ENCODE measurements at regions not wholly inside any gene's neighbourhood (a gene's known extent, or its start where the extent isn't known, plus 50 kb on each side); places are given as distances from the start of the nearest gene placed in this dataset.
A peak's percentile ranks its signal among the peaks of the same experiment; 100 is the strongest.
"Not testable (repeated sequence)": the region's sequence is repeated elsewhere in the genome, so short reads cannot be mapped to it uniquely, and the experiment has no call there.

- Histone ChIP-seq H3K27me3 (ENCODE audit: control insufficient read depth in 3 of 3, insufficient read depth in 3 of 3, low read length in 3 of 3) (no peaks in the 10 kb centered on the region), H3K9me3 (ENCODE audit: control insufficient read depth in 2 of 2, insufficient read depth in 1 of 2, low read depth in 1 of 2, low read length in 1 of 2) (no peaks in the 10 kb centered on the region), H3K36me3 (ENCODE audit: control insufficient read depth in 3 of 3, insufficient read depth in 2 of 3, low read depth in 1 of 3, low read length in 3 of 3) (no peaks in the 10 kb centered on the region), H3K27ac (ENCODE audit: low read depth in 1 of 3, low read length in 2 of 3) (no peak overlapping the region), H3K4me3 (ENCODE audit: low read depth in 1 of 3, low read length in 3 of 3) (no peak overlapping the region), H3K4me1 (ENCODE audit: control insufficient read depth in 3 of 3, insufficient read depth in 2 of 3, low read depth in 1 of 3, low read length in 2 of 3) (no peaks in the 10 kb centered on the region)
- no peak for FAIRE-seq
- DNase-seq: no peak
- WGBS, 3 donors: 77 to 90% (median 83%) methylated on average over 5 of the region's 5 CpGs
These were observed 344.6 kb upstream of the TMEFF2 start for GRCh38 chr2:192539306-192539705.

- no peaks in the 10 kb centered on the region for H3K9me3 ChIP-seq (ENCODE audit: control insufficient read depth in 2 of 2, insufficient read depth in 1 of 2, low read depth in 1 of 2, low read length in 1 of 2)
- no peaks in the 10 kb centered on the region for H3K36me3 ChIP-seq (ENCODE audit: control insufficient read depth in 3 of 3, insufficient read depth in 2 of 3, low read depth in 1 of 3, low read length in 3 of 3)
- no peak overlapping the region for H3K27ac ChIP-seq (ENCODE audit: low read depth in 1 of 3, low read length in 2 of 3)
- no peaks in the 10 kb centered on the region for H3K4me1 ChIP-seq (ENCODE audit: control insufficient read depth in 3 of 3, insufficient read depth in 2 of 3, low read depth in 1 of 3, low read length in 2 of 3)
- 56 to 69% (median 66%) methylated on average over 2 of the region's 2 CpGs for WGBS, 3 donors
- FAIRE-seq (no peak), DNase-seq (no peak)
- H3K27me3 ChIP-seq (ENCODE audit: control insufficient read depth in 3 of 3, insufficient read depth in 3 of 3, low read length in 3 of 3): no peaks in the 10 kb centered on the region
- no peak overlapping the region for H3K4me3 ChIP-seq (ENCODE audit: low read depth in 1 of 3, low read length in 3 of 3)
These were observed 342.3 kb upstream of the TMEFF2 start for GRCh38 chr2:192536922-192537624.

- FAIRE-seq (peak; percentile 96), DNase-seq (peak in 1 of 2 donors; percentile 61)
- H3K27ac ChIP-seq (ENCODE audit: low read depth in 1 of 3, low read length in 2 of 3): no peak overlapping the region
- H3K36me3 ChIP-seq (ENCODE audit: control insufficient read depth in 3 of 3, insufficient read depth in 2 of 3, low read depth in 1 of 3, low read length in 3 of 3): no peaks in the 10 kb centered on the region
- 15 to 40% (median 20%) methylated on average over 3 of the region's 3 CpGs for WGBS, 3 donors
- H3K9me3 ChIP-seq (ENCODE audit: control insufficient read depth in 2 of 2, insufficient read depth in 1 of 2, low read depth in 1 of 2, low read length in 1 of 2): no peaks in the 10 kb centered on the region
- no peaks in the 10 kb centered on the region for H3K4me1 ChIP-seq (ENCODE audit: control insufficient read depth in 3 of 3, insufficient read depth in 2 of 3, low read depth in 1 of 3, low read length in 2 of 3)
- no peak overlapping the region for H3K4me3 ChIP-seq (ENCODE audit: low read depth in 1 of 3, low read length in 3 of 3)
- H3K27me3 ChIP-seq (ENCODE audit: control insufficient read depth in 3 of 3, insufficient read depth in 3 of 3, low read length in 3 of 3): no peaks in the 10 kb centered on the region
These were observed 341.5 kb upstream of the TMEFF2 start for GRCh38 chr2:192535956-192536921.

DNA sequence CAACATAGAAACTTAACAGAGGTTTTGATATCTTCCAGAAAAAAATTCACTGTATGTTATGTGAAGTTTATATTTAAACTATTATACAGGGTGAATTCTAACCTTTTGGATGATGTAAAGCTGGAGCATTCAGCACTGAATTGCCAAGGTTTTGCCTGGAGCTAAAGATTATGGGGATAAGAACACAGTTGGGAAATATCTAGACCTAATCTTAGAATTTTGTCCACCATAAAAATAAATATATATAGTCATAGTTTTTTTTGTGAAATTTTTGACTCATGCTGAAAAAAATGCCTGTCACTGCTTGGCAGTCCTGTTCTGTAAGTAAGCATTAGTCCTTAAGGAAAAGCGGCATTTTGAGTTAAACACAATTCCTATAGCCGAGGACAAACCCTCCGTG, 339.3 kb upstream of the TMEFF2 start:
- Histone ChIP-seq H3K4me3 (ENCODE audit: low read depth in 1 of 3, low read length in 3 of 3) (no peak overlapping the region), H3K4me1 (ENCODE audit: control insufficient read depth in 3 of 3, insufficient read depth in 2 of 3, low read depth in 1 of 3, low read length in 2 of 3) (no peaks in the 10 kb centered on the region), H3K27me3 (ENCODE audit: control insufficient read depth in 3 of 3, insufficient read depth in 3 of 3, low read length in 3 of 3) (no peaks in the 10 kb centered on the region), H3K27ac (ENCODE audit: low read depth in 1 of 3, low read length in 2 of 3) (no peak overlapping the region), H3K9me3 (ENCODE audit: control insufficient read depth in 2 of 2, insufficient read depth in 1 of 2, low read depth in 1 of 2, low read length in 1 of 2) (no peaks in the 10 kb centered on the region), H3K36me3 (ENCODE audit: control insufficient read depth in 3 of 3, insufficient read depth in 2 of 3, low read depth in 1 of 3, low read length in 3 of 3) (no peaks in the 10 kb centered on the region)
- DNase-seq: no peak
- FAIRE-seq: no peak
- WGBS, 3 donors: 90 to 94% (median 93%) methylated on average over 3 of the region's 3 CpGs

DNA sequence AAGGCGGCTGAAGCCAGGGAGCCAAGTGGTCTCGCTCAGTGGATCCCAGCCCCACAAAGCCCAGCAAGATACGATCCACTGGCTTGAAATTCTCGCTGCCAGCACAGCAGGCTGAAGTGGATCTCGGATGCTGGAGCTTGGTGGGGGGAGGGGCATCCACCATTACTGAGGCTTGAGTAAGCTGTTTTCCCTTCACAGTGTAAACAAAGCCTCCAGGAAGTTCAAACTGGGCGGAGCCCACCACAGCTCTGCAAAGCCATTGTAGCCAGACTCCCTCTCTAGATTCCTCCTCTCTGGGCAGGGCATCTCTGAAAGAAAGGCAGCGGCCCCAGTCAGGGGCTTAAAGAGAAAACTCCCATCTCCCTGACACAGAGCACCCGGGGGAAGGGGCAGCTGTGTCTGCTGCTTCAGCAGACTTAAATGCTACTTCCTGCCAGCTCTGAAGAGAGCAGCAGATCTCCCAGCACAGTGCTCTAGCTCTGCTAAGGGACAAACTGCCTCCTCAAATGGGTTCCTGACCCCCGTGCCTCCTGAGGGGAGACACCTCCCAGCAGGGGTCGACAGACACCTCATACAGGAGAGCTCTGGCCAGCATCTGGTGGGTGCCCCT, 330.0 kb upstream of the TMEFF2 start:
- not testable (repeated sequence) for H3K4me3 ChIP-seq (ENCODE audit: low read depth in 1 of 3, low read length in 3 of 3); H3K36me3 ChIP-seq (ENCODE audit: control insufficient read depth in 3 of 3, insufficient read depth in 2 of 3, low read depth in 1 of 3, low read length in 3 of 3); H3K4me1 ChIP-seq (ENCODE audit: control insufficient read depth in 3 of 3, insufficient read depth in 2 of 3, low read depth in 1 of 3, low read length in 2 of 3); H3K27ac ChIP-seq (ENCODE audit: low read depth in 1 of 3, low read length in 2 of 3); DNase-seq; FAIRE-seq; H3K9me3 ChIP-seq (ENCODE audit: control insufficient read depth in 2 of 2, insufficient read depth in 1 of 2, low read depth in 1 of 2, low read length in 1 of 2); H3K27me3 ChIP-seq (ENCODE audit: control insufficient read depth in 3 of 3, insufficient read depth in 3 of 3, low read length in 3 of 3)
- WGBS, 3 donors: 83 to 91% (median 84%) methylated on average over 10 of the region's 10 CpGs

- FAIRE-seq; H3K27me3 ChIP-seq (ENCODE audit: control insufficient read depth in 3 of 3, insufficient read depth in 3 of 3, low read length in 3 of 3); DNase-seq; H3K27ac ChIP-seq (ENCODE audit: low read depth in 1 of 3, low read length in 2 of 3); H3K36me3 ChIP-seq (ENCODE audit: control insufficient read depth in 3 of 3, insufficient read depth in 2 of 3, low read depth in 1 of 3, low read length in 3 of 3); H3K9me3 ChIP-seq (ENCODE audit: control insufficient read depth in 2 of 2, insufficient read depth in 1 of 2, low read depth in 1 of 2, low read length in 1 of 2); H3K4me1 ChIP-seq (ENCODE audit: control insufficient read depth in 3 of 3, insufficient read depth in 2 of 3, low read depth in 1 of 3, low read length in 2 of 3); H3K4me3 ChIP-seq (ENCODE audit: low read depth in 1 of 3, low read length in 3 of 3): not testable (repeated sequence)
- WGBS, 3 donors: 67 to 83% (median 80%) methylated on average over 3 of the region's 3 CpGs
These were observed 329.5 kb upstream of the TMEFF2 start for GRCh38 chr2:192524214-192524613.

DNA sequence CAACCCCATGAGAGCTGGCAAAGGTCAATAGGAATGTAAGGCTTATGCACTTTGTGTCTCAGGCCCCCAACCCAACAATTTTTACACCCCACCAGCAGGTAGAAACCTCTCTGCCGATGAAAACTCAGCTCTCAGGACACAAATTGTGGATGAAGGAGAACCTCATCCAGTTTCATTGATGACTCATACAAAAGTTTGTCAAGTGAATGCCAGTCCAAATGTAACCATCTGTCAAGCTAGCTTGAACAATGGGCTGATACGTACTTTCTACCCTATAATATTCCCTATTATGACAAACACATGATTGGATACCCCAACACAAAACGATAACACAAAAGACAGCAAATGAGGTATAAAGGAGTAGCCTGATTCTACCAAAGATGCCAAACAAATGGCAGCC, 321.2 kb upstream of the TMEFF2 start:
- FAIRE-seq: no peak

DNA sequence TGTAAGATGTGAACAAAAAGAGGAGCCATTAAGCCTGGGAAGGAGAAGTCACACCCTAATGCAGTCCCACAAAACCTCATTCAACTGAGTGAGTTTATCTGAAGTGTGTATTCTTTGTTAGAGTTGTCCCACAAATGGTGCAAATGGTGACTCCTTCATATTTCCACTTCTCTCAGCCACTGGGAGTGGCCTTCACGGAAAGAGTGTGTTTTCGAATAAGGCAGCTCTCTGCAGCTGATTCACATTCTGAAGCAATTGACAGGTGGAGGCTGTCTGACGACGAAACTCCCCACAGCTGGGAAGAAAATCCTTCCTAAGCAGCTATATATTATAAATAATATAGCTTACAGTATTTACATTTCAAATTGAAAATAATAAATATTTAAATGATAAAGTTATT, 318.8 kb upstream of the TMEFF2 start:
- Histone ChIP-seq H3K4me1 (ENCODE audit: control insufficient read depth in 3 of 3, insufficient read depth in 2 of 3, low read depth in 1 of 3, low read length in 2 of 3) (no peaks in the 10 kb centered on the region), H3K9me3 (ENCODE audit: control insufficient read depth in 2 of 2, insufficient read depth in 1 of 2, low read depth in 1 of 2, low read length in 1 of 2) (peaks cover 0 to 2% of the 10 kb centered on the region in 2 donors), H3K27ac (ENCODE audit: low read depth in 1 of 3, low read length in 2 of 3) (no peak overlapping the region), H3K36me3 (ENCODE audit: control insufficient read depth in 3 of 3, insufficient read depth in 2 of 3, low read depth in 1 of 3, low read length in 3 of 3) (no peaks in the 10 kb centered on the region), H3K27me3 (ENCODE audit: control insufficient read depth in 3 of 3, insufficient read depth in 3 of 3, low read length in 3 of 3) (no peaks in the 10 kb centered on the region), H3K4me3 (ENCODE audit: low read depth in 1 of 3, low read length in 3 of 3) (no peak overlapping the region)
- DNase-seq: no peak
- WGBS, 3 donors: 67 to 84% (median 83%) methylated on average over 4 of the region's 4 CpGs
- FAIRE-seq: no peak

More for the DNA sequence above, 321.2 kb upstream of the TMEFF2 start:
- WGBS, 3 donors: 84 to 92% (median 88%) methylated on average over 3 of the region's 3 CpGs
- Histone ChIP-seq H3K4me3 (ENCODE audit: low read depth in 1 of 3, low read length in 3 of 3) (no peak overlapping the region), H3K27me3 (ENCODE audit: control insufficient read depth in 3 of 3, insufficient read depth in 3 of 3, low read length in 3 of 3) (no peaks in the 10 kb centered on the region), H3K36me3 (ENCODE audit: control insufficient read depth in 3 of 3, insufficient read depth in 2 of 3, low read depth in 1 of 3, low read length in 3 of 3) (no peaks in the 10 kb centered on the region), H3K9me3 (ENCODE audit: control insufficient read depth in 2 of 2, insufficient read depth in 1 of 2, low read depth in 1 of 2, low read length in 1 of 2) (no peaks in the 10 kb centered on the region), H3K27ac (ENCODE audit: low read depth in 1 of 3, low read length in 2 of 3) (no peak overlapping the region), H3K4me1 (ENCODE audit: control insufficient read depth in 3 of 3, insufficient read depth in 2 of 3, low read depth in 1 of 3, low read length in 2 of 3) (no peaks in the 10 kb centered on the region)
- no peak for DNase-seq

All from small intestine (tissue), 7 donors.